ENCODE measurements at regions not wholly inside any gene's neighbourhood (a gene's known extent, or its start where the extent isn't known, plus 50 kb on each side); places are given as distances from the start of the nearest gene placed in this dataset.

DNA sequence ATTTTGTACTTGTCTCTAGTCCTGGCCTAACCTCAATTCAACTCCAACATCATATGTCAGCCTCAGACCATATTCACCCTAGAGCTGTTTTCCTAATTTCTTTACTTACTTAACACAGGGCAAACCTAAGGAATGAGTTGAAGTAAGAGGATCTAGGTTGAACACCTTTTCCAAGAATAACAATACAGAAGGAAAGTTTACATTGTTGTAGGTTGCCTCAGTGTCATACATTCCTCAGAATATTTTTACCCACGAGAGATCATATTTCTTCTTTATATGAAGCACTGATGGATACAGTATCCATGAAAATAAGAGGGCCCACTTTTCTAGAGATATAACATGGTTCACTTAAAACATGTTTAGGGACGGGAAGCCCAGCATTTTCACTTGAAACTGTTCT lies 369.5 kb downstream of the CNTN6 start:
- TF ChIP-seq, protein P1, sequence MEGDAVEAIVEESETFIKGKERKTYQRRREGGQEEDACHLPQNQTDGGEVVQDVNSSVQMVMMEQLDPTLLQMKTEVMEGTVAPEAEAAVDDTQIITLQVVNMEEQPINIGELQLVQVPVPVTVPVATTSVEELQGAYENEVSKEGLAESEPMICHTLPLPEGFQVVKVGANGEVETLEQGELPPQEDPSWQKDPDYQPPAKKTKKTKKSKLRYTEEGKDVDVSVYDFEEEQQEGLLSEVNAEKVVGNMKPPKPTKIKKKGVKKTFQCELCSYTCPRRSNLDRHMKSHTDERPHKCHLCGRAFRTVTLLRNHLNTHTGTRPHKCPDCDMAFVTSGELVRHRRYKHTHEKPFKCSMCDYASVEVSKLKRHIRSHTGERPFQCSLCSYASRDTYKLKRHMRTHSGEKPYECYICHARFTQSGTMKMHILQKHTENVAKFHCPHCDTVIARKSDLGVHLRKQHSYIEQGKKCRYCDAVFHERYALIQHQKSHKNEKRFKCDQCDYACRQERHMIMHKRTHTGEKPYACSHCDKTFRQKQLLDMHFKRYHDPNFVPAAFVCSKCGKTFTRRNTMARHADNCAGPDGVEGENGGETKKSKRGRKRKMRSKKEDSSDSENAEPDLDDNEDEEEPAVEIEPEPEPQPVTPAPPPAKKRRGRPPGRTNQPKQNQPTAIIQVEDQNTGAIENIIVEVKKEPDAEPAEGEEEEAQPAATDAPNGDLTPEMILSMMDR (IDR thresholded peaks at IDR 0.05 in 4 of 5, conservative IDR thresholded peaks at IDR 0.05 in 1 of 5), result no peak
- no peak for TF ChIP-seq POLR2A (IDR thresholded peaks at IDR 0.05)

All from gastrocnemius medialis (tissue), 4 donors.